H1 (cell line): ENCODE measurements at regions not wholly inside any gene's neighbourhood (a gene's known extent, or its start where the extent isn't known, plus 50 kb on each side); places are given as distances from the start of the nearest gene placed in this dataset.

Experiments used
- CTCF ChIP-seq, 3 experiments: IDR thresholded peaks; 1 replicate in 2 of 3; 2 replicates in 1 of 3; pipeline versions ENCODE4 v1.5.1 to v1.6.1; 2011; ENCODE audit warnings: low read length in 3 of 3, mild to moderate bottlenecking in 3 of 3, inconsistent platforms in 2 of 3, low read depth in 1 of 3, moderate library complexity in 1 of 3; ENCODE audit not compliant: insufficient read depth in 1 of 3; ENCODE audit errors: control extremely low read depth in 1 of 3
- EZH2 ChIP-seq: fragments of 200-600 bp; sonication (generic); IDR thresholded peaks from 2 replicates; pipeline ENCODE4 v1.7.1; 2012; ENCODE audit warnings: low read depth, mild to moderate bottlenecking, moderate library complexity, low read length, inconsistent platforms; ENCODE audit not compliant: severe bottlenecking
- POLR2A ChIP-seq, 2 experiments: IDR thresholded peaks; 1 replicate in 1 of 2; 2 replicates in 1 of 2; pipeline ENCODE4 v1.6.1; 2011; ENCODE audit warnings: low read depth in 2 of 2, low read length in 2 of 2, mild to moderate bottlenecking in 2 of 2; ENCODE audit errors: control extremely low read depth in 1 of 2
- RAD21 ChIP-seq, 2 experiments: IDR thresholded peaks in 1 of 2; conservative IDR thresholded peaks in 1 of 2; 2 replicates each; pipeline ENCODE4 v1.6.1; 2011; ENCODE audit warnings: low read depth in 2 of 2, low read length in 2 of 2, improper control_type of control experiment in 1 of 2, inconsistent platforms in 1 of 2, mild to moderate bottlenecking in 1 of 2, moderate library complexity in 1 of 2
- RXRA ChIP-seq: IDR thresholded peaks from 2 replicates; pipeline ENCODE4 v1.6.1; 2011; ENCODE audit warnings: low read depth, mild to moderate bottlenecking, low read length, moderate library complexity; ENCODE audit not compliant: insufficient read depth
- ZNF274 ChIP-seq: IDR thresholded peaks from 2 replicates; pipeline ENCODE4 v1.7.0; 2012; ENCODE audit warnings: low read length, borderline replicate concordance; ENCODE audit errors: extremely low read depth

- TF ChIP-seq ZNF274 (no peak), EZH2 (no peak), RAD21 (IDR thresholded peaks at IDR 0.05 in 1 of 2, conservative IDR thresholded peaks at IDR 0.05 in 1 of 2; ENCODE audit: low read depth in 2 of 2, low read length in 2 of 2) (no peak), CTCF (IDR thresholded peaks at IDR 0.05; ENCODE audit: control extremely low read depth in 1 of 3, insufficient read depth in 1 of 3, low read depth in 1 of 3, low read length in 3 of 3) (no peak), RXRA (no peak), POLR2A (IDR thresholded peaks at IDR 0.05; ENCODE audit: control extremely low read depth in 1 of 2, low read depth in 2 of 2, low read length in 2 of 2) (no peak)
Observed at GRCh38 chr6:27758491-27758890, 153.7 kb downstream of the OR2B2 start.
